Psoas muscle (tissue), 7 donors: ENCODE measurements at regions not wholly inside any gene's neighbourhood (a gene's known extent, or its start where the extent isn't known, plus 50 kb on each side); places are given as distances from the start of the nearest gene placed in this dataset.
"Not testable (repeated sequence)": the region's sequence is repeated elsewhere in the genome, so short reads cannot be mapped to it uniquely, and the experiment has no call there.

ENCODE experiments used
- ATAC-seq, 4 donors: fragments of 200-7000 bp; cut with Tn5 transposase; one replicate each; pipeline ENCODE4 v1.9.1; 2020; ENCODE audit warnings: moderate library complexity in 3 of 4, mild to moderate bottlenecking in 2 of 4
- DNase-seq, 2 donors: peaks; one replicate each; pipeline ENCODE4 v3.0.0-alpha.2; 2020
- H3K27ac ChIP-seq: fragments of 200-600 bp; one replicate; pipeline ENCODE4 v1.8.0; 2022
- H3K27me3 ChIP-seq, 3 donors: fragments of 200-600 bp in 1 of 3; one replicate each; pipeline versions ENCODE4 v1.6.1 to v1.8.0; 2013 to 2022; ENCODE audit warnings: low read length in 2 of 3, mild to moderate bottlenecking in 2 of 3, moderate library complexity in 1 of 3; ENCODE audit not compliant: insufficient read depth in 3 of 3
- H3K36me3 ChIP-seq, 2 donors: fragments of 200-600 bp in 1 of 2; one replicate each; pipeline versions ENCODE4 v1.6.1 to v1.8.0; 2013 to 2022; ENCODE audit warnings: low read depth in 1 of 2, mild to moderate bottlenecking in 1 of 2, moderate library complexity in 1 of 2; ENCODE audit not compliant: insufficient read depth in 1 of 2
- H3K4me1 ChIP-seq: fragments of 200-600 bp; one replicate; pipeline ENCODE4 v1.8.0; 2022
- H3K4me3 ChIP-seq: fragments of 200-600 bp; one replicate; pipeline ENCODE4 v1.8.0; 2022; ENCODE audit warnings: mild to moderate bottlenecking
- H3K9me3 ChIP-seq: fragments of 200-600 bp; one replicate; pipeline ENCODE4 v1.8.0; 2022
- WGBS, 3 donors: extraction: QIAGEN DNeasy Blood & Tissue Kit; methylation state at CpG; one replicate each; pipeline versions ENCODE4 v1.1.6 to v1.1.7; 2013; 5-methylcytosine and 5-hydroxymethylcytosine counted together
- intact Hi-C, 2 donors: fragments of 100-400 bp; cut with DNase I; formaldehyde crosslinking; loops; one replicate each; pipeline versions ENCODE4 v1.11.0 to v1.14.2; 2022
- TF ChIP-seq, protein P1 (sequence below): fragments of 200-600 bp; IDR thresholded peaks from one replicate; pipeline ENCODE4 v1.8.0; 2022; ENCODE audit warnings: antibody characterized with exemption
- donor health status: healthy with polysubstance abuse.
- donor health status: DM: no; HTN: no; CAD: no; lungs with moderate emphysema.
- donor health status: Bipolar disorder and iron deficiency.
- donor health status: healthy.
- donor health status: DM: yes; HTN: yes; CAD: no.
- donor health status: DM: no; HTN: no; CAD: no.
- donor health status: DM: yes; HTN: yes; CAD: no.

DNA sequence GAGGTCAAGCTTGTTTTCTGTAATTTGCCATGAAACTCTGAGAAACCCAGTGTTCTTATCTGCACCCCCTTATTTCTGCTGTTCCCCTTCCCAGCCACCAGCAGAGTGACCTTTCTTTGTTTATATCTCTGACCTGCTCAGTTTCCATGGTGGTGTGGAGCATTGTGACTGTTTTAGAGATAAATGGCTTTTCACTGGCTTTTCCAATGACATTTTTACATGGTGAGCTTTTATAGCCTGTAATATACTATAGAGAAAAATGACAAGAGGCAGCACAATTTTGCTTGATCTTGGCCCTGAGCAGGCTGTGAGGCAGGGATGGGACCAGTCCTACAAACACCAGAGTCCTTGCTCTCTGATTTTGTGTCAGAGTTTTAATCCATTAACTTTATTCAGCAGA lies 233.9 kb downstream of the FAT3 start:
- H3K36me3 ChIP-seq, result no peaks in the 10 kb centered on the region
- ATAC-seq (no peak), DNase-seq (no peak)
- no peak overlapping the region for H3K4me3 ChIP-seq
- H3K4me1 ChIP-seq, result no peaks in the 10 kb centered on the region
- no peaks in the 10 kb centered on the region for H3K9me3 ChIP-seq
- no peaks in the 10 kb centered on the region for H3K27me3 ChIP-seq
- intact Hi-C loops, result no loop called here
- TF ChIP-seq, protein P1, sequence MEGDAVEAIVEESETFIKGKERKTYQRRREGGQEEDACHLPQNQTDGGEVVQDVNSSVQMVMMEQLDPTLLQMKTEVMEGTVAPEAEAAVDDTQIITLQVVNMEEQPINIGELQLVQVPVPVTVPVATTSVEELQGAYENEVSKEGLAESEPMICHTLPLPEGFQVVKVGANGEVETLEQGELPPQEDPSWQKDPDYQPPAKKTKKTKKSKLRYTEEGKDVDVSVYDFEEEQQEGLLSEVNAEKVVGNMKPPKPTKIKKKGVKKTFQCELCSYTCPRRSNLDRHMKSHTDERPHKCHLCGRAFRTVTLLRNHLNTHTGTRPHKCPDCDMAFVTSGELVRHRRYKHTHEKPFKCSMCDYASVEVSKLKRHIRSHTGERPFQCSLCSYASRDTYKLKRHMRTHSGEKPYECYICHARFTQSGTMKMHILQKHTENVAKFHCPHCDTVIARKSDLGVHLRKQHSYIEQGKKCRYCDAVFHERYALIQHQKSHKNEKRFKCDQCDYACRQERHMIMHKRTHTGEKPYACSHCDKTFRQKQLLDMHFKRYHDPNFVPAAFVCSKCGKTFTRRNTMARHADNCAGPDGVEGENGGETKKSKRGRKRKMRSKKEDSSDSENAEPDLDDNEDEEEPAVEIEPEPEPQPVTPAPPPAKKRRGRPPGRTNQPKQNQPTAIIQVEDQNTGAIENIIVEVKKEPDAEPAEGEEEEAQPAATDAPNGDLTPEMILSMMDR, result no peak
- no peak overlapping the region for H3K27ac ChIP-seq

DNA sequence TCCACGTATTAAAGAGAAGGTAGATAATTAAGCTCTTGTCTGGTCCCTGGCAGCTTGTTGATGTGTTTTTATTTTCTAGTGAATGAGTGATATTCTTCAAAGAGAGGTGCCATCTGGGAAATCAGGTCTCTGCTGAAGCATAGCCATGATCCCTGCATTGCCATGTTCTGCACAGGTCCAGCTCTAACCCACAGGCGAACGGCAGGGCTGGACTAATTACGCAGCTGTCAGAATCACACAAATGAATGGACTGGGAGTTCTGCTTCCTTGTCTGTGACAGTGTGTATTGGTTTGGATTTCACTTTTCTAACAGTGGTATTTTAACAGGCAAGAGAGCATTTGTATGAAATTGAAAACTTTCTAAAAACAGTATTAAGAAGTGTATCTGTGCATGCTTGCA lies 235.6 kb downstream of the FAT3 start:
- Histone ChIP-seq H3K27ac (no peak overlapping the region), H3K27me3 (no peaks in the 10 kb centered on the region), H3K9me3 (no peaks in the 10 kb centered on the region), H3K36me3 (no peaks in the 10 kb centered on the region), H3K4me1 (no peaks in the 10 kb centered on the region), H3K4me3 (no peak overlapping the region)
- TF ChIP-seq, protein P1, result no peak
- no peak for DNase-seq
- ATAC-seq, result no peak
- intact Hi-C loops, result no loop called here
- WGBS, 3 donors, result 26 to 42% (median 36%) methylated on average over 4 of the region's 4 CpGs

DNA sequence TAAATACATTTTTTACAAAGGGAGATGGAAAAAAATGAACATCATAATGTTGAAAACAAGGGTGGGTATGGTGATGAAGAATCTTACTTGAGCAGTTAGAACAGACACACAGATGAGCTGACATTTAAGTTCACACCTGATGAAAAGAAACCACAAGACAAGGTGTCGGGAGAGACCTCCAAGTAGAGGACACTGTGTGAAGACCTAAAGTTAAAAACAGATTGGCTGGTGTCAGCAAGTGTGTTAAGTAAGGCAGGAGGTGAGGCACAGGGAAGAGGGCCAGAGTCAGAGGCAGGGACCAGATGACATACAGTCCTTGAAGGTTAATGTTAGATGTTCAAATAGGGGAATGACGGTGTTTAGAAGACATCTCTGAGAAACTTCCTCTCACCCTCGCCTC lies 236.8 kb downstream of the FAT3 start:
- TF ChIP-seq, protein P1, result no peak
- no peak for DNase-seq
- H3K4me3 ChIP-seq, result no peak overlapping the region
- H3K9me3 ChIP-seq, result no peaks in the 10 kb centered on the region
- intact Hi-C loops, result no loop called here
- H3K36me3 ChIP-seq, result no peaks in the 10 kb centered on the region
- no peaks in the 10 kb centered on the region for H3K4me1 ChIP-seq
- no peak overlapping the region for H3K27ac ChIP-seq
- no peaks in the 10 kb centered on the region for H3K27me3 ChIP-seq
- WGBS, 3 donors, result 90 to 94% (median 93%) methylated on average over 3 of the region's 3 CpGs
- no peak for ATAC-seq

DNA sequence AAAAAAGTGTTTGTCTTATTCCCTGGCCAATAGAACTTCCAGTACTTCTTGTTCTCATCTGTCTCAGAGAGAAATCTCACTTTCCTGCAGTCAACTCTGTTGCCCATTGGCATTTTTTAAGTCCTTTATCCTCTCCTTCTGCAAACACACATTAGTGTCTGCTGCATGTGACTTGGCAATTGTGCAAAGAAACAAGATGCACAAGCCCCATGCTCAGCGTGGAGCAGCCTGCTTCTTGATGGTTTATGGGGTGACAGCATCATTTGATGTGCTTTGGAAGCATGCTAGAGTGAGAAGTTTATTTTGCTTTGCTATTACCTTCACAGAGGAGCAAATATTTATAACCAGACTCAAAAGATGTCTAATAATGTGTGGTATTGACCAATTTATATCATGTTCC lies 238.2 kb downstream of the FAT3 start:
- H3K4me3 ChIP-seq, result no peak overlapping the region
- H3K27me3 ChIP-seq, result no peaks in the 10 kb centered on the region
- TF ChIP-seq, protein P1, result no peak
- no peak for DNase-seq
- no peak overlapping the region for H3K27ac ChIP-seq
- H3K9me3 ChIP-seq, result no peaks in the 10 kb centered on the region
- H3K4me1 ChIP-seq, result no peaks in the 10 kb centered on the region
- WGBS, 3 donors, result 25 to 56% (median 34%) methylated on average over 1 of the region's 1 CpG
- H3K36me3 ChIP-seq, result no peaks in the 10 kb centered on the region
- no peak for ATAC-seq
- intact Hi-C loops, result no loop called here

DNA sequence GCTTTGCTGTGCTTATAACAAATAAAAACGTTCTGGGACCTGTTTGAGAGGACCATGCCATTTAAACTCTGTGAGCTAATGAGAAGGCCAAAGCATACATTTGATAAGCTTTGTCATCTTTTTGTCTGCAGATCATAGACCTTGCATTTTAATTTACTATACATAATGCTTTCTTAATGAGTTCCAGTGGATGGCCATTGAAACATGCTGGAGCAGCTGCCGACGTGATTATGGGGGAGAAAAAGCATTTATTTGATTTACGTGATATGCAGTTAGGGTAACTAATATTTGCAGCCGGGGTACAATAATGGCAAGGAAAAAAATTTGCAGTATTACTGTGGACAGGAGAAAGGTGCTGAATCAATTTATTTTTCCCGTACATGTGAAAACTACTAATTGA lies 240.2 kb downstream of the FAT3 start:
- no peaks in the 10 kb centered on the region for H3K9me3 ChIP-seq
- TF ChIP-seq, protein P1, result no peak
- H3K4me3 ChIP-seq, result no peak overlapping the region
- H3K27ac ChIP-seq, result no peak overlapping the region
- H3K4me1 ChIP-seq, result no peaks in the 10 kb centered on the region
- no peaks in the 10 kb centered on the region for H3K27me3 ChIP-seq
- intact Hi-C loops, result no loop called here
- H3K36me3 ChIP-seq, result no peaks in the 10 kb centered on the region
- 63 to 66% (median 66%) methylated on average over 6 of the region's 6 CpGs for WGBS, 3 donors
- ATAC-seq, result no peak
- DNase-seq, result no peak

DNA sequence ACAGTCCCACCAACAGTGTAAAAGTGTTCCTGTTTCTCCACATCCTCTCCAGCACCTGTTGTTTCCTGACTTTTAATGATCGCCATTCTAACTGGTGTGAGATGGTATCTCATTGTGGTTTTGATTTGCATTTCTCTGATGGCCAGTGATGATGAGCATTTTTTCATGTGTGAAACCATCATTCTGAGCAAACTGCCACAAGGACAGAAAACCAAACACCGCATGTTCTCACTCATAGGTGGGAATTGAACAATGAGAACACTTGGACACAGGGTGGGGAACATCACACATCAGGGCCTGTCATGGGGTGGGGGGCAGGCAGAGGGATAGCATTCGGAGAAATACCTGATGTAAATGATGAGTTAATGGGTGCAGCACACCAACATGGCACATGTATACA lies 240.8 kb downstream of the FAT3 start:
- H3K4me3 ChIP-seq, intact Hi-C loops, DNase-seq, H3K27ac ChIP-seq, H3K27me3 ChIP-seq, H3K9me3 ChIP-seq, ATAC-seq, H3K36me3 ChIP-seq, H3K4me1 ChIP-seq: not testable (repeated sequence)
- WGBS, 3 donors, result 92 to 99% (median 97%) methylated on average over 2 of the region's 3 CpGs
